GM12891 (cell line): ENCODE measurements at regions not wholly inside any gene's neighbourhood (a gene's known extent, or its start where the extent isn't known, plus 50 kb on each side); places are given as distances from the start of the nearest gene placed in this dataset.

Source experiments
- DNase-seq: peaks from one replicate; pipeline ENCODE4 v3.0.0; 2011; ENCODE audit warnings: low spot score; ENCODE audit not compliant: insufficient read length
- FAIRE-seq: peaks from 2 replicates; lab custom pipeline; 2011; peaks lifted over from hg19 to GRCh38; lab: Jason Lieb, UNC
- PAX5 ChIP-seq: IDR thresholded peaks from 2 replicates; pipeline ENCODE4 v1.6.1; 2011; ENCODE audit warnings: low read length, moderate library complexity, mild to moderate bottlenecking; ENCODE audit not compliant: insufficient read depth, severe bottlenecking
- POLR2A ChIP-seq: IDR thresholded peaks from 2 replicates; pipeline ENCODE4 v1.6.1; 2011; ENCODE audit warnings: low read depth, low read length, control low read depth
- POLR2AphosphoS5 ChIP-seq: IDR thresholded peaks from 2 replicates; pipeline ENCODE4 v1.6.1; 2011; ENCODE audit warnings: low read depth, low read length, control low read depth
- POU2F2 ChIP-seq: IDR thresholded peaks from 2 replicates; pipeline ENCODE4 v1.6.1; 2011; ENCODE audit warnings: low read depth, mild to moderate bottlenecking, control low read depth, low read length, moderate library complexity
- SPI1 ChIP-seq: IDR thresholded peaks from 2 replicates; pipeline ENCODE4 v1.6.1; 2011; ENCODE audit warnings: low read depth, low read length, control low read depth
- TAF1 ChIP-seq: IDR thresholded peaks from 2 replicates; pipeline ENCODE4 v1.6.1; 2011; ENCODE audit warnings: low read depth, low read length, control low read depth

DNA sequence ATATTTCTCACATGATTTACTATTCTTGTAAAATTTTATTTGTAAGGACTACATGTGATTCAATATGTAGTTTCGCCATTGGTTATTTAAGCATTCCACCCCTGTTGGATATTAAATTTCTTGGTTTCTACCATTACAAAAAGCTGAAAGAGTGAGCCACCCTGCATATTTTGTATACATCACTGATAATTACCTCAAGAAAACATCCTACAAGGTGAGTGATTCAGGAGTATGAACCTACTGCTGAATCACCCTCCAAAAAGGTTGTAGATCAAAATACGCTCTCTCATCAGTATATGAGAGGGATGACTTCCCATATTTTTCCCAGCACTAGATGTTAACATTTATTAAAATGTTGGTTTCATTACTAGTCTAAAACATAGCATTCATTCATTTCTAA is 454.3 kb upstream of the WWC1 start:
- TF ChIP-seq POU2F2 (no peak), PAX5 (no peak), POLR2AphosphoS5 (no peak), SPI1 (no peak), TAF1 (no peak)
- no peak for FAIRE-seq
- no peak for DNase-seq

DNA sequence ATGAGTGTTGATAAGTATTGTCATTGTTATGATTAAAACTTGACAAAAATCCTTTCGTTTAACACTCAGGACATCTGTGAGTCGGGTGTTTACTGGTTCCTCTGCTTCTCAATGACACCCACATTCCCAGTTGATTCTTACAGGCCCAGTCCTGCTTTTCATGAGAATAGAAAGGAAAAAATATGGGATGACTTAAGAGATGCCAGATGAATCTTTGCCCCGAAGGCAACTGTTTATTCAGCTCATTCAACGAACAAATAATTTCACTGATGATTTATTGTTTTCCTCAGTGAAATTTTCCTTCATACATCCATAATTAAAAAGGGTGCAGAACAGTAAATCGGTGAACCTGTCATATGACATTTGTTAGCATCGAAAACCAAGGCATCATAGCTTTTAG is 452.4 kb upstream of the WWC1 start:
- FAIRE-seq = no peak
- DNase-seq = no peak
- no peak for TF ChIP-seq POLR2AphosphoS5
- no peak for TF ChIP-seq POU2F2
- TF ChIP-seq PAX5 = no peak
- TF ChIP-seq TAF1 = no peak
- no peak for TF ChIP-seq SPI1
- no peak for TF ChIP-seq POLR2A

DNA sequence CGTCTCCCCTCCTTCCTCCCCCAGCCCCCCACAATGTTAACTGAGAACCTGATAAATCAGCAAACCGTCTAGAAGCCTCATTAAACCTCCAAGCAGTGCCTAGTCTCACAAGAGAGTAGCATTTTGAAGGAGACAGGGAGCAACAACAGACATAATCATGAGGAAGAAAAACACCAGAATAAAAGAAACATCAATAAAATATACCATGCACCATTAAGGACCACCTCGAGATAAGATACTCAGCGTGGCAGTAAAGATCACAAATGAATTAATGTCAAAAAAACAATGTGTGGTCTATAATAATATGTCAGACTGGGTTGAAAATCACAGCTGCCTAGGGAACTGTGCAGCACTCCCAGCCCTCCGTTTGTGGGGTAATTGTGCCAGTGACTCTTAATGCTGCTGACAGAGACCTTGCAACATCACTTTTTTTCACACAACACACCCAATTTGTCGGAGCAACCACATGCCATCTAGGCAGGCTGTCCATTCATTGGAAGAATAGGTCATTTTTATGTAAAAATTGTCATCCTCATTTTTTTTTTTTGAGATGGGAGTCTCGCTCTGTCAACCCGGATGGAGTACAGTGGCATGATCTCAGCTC is 450.8 kb upstream of the WWC1 start:
- no peak for DNase-seq
- TF ChIP-seq PAX5 (no peak), POLR2A (no peak), SPI1 (no peak), POU2F2 (no peak), TAF1 (no peak)
- no peak for FAIRE-seq

DNA sequence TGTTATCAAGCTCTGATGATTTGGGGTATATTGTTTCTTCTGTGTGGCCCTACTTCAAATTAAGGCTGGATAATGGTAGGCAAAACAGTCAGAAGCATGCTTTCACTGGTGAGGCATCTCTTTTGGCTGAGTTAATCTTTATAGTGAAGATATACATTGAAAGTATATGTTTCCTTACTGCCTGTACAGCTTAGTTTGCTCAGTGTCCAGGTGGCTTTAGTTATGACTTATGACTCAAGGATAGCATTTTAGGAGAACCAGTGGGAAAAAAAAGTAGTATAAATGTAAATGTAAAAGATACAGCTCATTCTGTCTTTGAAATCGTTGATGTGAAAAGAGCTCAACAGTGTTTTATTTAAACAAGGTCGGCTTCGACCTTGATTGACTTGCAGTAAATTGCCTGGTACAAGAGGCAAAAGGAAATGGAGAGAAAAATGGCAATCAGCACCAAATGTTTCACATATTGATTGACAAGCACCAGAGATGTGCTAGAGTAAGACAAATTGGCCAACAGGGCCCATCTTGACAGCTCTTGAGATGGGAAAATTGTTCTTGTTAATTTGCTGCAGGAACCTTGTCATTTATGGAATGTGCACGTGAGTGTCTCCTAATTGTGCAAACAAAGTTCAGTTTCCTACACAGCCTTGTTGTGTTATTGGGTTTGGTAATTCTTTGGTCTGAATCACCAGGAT is 447.4 kb upstream of the WWC1 start:
- no peak for DNase-seq
- TF ChIP-seq PAX5 (no peak), TAF1 (no peak), POU2F2 (no peak), POLR2AphosphoS5 (no peak), SPI1 (no peak), POLR2A (no peak)
- FAIRE-seq = no peak

DNA sequence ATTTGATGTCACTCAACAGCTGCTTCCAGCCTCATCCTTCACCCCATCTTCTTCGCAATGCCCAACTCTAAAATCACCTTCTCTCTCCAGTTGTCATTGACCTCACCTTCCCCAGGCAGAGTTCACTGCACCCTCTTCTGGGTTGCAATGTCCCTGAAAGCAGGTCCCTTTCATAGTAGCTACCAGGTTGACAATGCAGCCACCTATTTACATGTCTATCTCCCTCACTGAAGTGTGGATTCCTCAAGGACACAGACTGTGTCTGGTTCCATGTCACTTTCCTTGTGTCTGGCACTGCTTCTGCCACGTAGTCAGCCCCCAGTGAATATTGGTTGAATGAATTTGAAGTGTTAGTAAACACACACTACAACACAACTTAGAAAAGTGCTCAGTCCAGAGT is 445.5 kb upstream of the WWC1 start:
- FAIRE-seq (no peak), DNase-seq (no peak)
- TF ChIP-seq POU2F2 (no peak), TAF1 (no peak), POLR2AphosphoS5 (no peak), POLR2A (no peak), SPI1 (no peak), PAX5 (no peak)

DNA sequence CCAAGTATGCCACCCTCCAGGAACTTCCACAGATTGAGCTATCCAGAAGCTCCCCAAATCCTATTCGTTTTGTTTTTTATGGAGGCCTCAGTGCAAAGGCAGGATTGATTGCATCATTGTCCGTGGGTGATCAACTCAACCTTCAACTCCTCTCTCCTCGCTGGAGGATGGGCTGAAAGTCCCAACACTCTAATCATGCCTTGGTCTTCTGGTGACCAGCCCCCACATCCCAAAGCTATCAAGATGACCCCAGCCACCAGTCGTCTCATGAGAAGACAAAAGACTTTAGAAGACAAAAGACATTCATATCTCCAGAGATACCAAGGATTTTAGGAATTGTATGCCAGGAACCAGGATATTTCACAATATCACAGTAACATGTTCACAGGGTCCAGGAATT is 441.6 kb upstream of the WWC1 start:
- FAIRE-seq (no peak), DNase-seq (no peak)
- no peak for TF ChIP-seq TAF1
- no peak for TF ChIP-seq PAX5
- no peak for TF ChIP-seq SPI1
- TF ChIP-seq POLR2AphosphoS5 = no peak
- TF ChIP-seq POLR2A = no peak
- TF ChIP-seq POU2F2 = no peak

DNA sequence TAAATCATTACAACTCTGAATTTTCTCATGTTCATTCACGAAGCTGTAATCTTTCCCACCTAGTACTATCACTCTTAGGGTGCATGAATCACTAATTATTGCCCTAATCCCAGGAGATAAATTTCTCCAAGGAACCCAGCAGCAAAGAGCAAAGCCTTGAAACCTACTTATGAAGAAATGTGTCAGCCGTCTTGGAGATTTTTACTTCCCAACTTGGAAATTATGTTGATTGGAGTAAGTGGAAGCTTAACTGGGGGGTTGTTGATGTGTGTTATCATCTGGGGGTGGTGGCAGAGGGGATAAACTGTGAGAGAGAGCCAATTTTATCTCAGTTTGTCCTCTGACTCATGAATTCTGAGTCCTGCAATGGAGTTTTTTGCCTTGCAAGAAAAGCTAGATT is 440.5 kb upstream of the WWC1 start:
- no peak for FAIRE-seq
- TF ChIP-seq SPI1 (no peak), POLR2AphosphoS5 (no peak), POLR2A (no peak), PAX5 (no peak), POU2F2 (no peak)
- no peak for DNase-seq

DNA sequence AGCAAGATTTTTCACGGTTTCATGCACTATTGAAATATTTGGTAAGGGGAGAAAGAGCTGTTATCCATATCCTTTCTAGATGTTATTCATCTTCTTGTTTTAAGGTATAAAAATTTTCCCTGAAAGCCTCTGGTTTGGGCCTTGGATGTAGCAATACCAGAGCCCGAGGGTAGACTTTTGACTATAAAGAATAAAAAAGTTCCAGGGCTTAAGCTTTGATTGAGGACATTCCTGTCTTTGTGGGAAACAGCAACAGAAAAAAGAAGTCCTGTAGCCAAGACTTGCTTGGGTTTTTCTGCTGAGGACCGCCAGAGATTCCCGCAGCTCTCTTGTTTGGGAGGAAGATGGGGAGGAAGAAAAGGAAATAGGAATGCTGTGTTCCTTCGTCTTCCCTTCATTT is 440.0 kb upstream of the WWC1 start:
- FAIRE-seq (no peak), DNase-seq (no peak)
- TF ChIP-seq SPI1 (no peak), POLR2AphosphoS5 (no peak), POU2F2 (no peak), PAX5 (no peak), TAF1 (no peak), POLR2A (no peak)

DNA sequence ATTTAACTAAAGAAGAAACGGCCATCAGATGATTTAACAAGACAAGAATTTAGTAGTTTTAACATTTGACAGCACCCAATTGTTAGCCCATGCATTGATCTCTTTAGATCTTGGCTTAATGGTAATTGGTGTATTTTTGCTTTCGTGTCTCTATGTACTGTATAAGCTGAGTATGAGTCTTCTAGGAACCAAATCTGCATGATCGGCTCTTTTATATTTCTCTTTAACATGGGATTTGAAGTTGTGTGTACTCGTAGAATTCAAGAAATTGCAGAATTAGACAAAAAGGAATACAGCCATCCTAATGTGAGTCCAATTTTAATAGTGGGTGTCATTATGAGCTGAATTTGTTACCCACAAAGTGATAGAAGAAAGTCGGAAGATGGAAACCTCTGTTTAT is 438.9 kb upstream of the WWC1 start:
- no peak for FAIRE-seq
- DNase-seq = no peak
- TF ChIP-seq PAX5 (no peak), SPI1 (no peak), POU2F2 (no peak), TAF1 (no peak), POLR2AphosphoS5 (no peak), POLR2A (no peak)

DNA sequence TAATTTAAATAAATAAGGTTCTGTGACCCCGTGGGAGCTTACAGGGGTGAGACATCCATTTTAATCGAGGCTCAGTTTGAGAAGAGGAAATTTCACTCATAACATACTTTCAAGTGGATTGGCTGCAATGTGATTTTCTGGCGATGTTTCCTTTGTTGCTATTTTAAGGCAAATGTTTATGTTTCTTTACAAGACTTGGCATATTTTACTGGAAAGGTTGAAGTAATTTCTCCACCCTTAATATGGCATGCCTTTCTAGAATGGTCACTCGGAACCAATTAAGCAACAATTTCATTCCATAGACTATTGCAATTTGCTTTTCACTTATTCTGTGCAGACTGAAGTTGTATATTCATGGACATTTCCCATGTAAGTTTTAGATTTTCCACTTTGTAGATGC is 438.0 kb upstream of the WWC1 start:
- DNase-seq (no peak), FAIRE-seq (no peak)
- no peak for TF ChIP-seq TAF1
- no peak for TF ChIP-seq POLR2AphosphoS5
- TF ChIP-seq SPI1 = no peak
- TF ChIP-seq POLR2A = no peak
- TF ChIP-seq PAX5 = no peak

DNA sequence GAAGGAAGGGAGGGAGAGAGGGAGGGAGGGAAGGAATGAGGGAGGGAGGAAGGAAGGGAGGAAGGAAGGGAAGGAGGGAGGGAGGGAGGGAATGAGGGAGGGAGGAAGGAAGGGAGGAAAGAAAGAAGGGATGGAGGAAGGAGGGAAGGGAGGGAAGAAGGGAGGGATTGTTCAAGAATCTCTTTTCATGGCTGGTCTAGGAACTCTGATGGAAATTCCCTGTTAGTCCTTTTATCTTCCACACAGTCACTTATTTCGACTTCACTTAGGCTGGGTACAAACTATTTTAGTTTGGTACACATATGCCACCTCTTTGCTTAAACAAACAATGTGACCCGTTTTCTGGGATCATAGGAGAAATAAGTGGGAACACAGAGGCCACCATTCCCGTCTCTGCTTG is 435.6 kb upstream of the WWC1 start:
- no peak for TF ChIP-seq PAX5
- no peak for TF ChIP-seq POU2F2
- no peak for TF ChIP-seq POLR2A
- TF ChIP-seq TAF1 = no peak
- TF ChIP-seq POLR2AphosphoS5 = no peak
- TF ChIP-seq SPI1 = no peak
- DNase-seq (no peak), FAIRE-seq (no peak)
